ENCODE measurements at regions not wholly inside any gene's neighbourhood (a gene's known extent, or its start where the extent isn't known, plus 50 kb on each side); places are given as distances from the start of the nearest gene placed in this dataset.

GRCh38 chr9:108516391-108516790 lies 339.4 kb downstream of the ACTL7B start:
- Histone ChIP-seq H3K27me3 (ENCODE audit: insufficient read depth, low read length) (no peaks in the 10 kb centered on the region), H3K27ac (ENCODE audit: low read depth, low read length) (no peak overlapping the region), H3K9me3 (ENCODE audit: control insufficient read depth in 1 of 2, insufficient read depth in 1 of 2, low read depth in 1 of 2, low read length in 2 of 2) (no peaks in the 10 kb centered on the region), H3K4me3 (replicated peaks in 1 of 2; ENCODE audit: low read depth in 1 of 2, low read length in 2 of 2) (no peak overlapping the region), H3K4me2 (ENCODE audit: low read length) (no peak overlapping the region), H3K36me3 (ENCODE audit: control insufficient read depth in 1 of 2, insufficient read depth in 2 of 2, low read length in 2 of 2) (no peaks in the 10 kb centered on the region), H4K20me1 (ENCODE audit: insufficient read depth) (no peaks in the 10 kb centered on the region), H3K9ac (ENCODE audit: low read length) (no peak overlapping the region), H3K4me1 (ENCODE audit: control insufficient read depth in 1 of 2, insufficient read depth in 2 of 2, low read length in 2 of 2) (peaks cover 2 to 7% of the 10 kb centered on the region in 2 experiments; a peak in 2 of 4 replicates), H3K79me2 (ENCODE audit: insufficient read depth, low read length) (no peaks in the 10 kb centered on the region), H2AFZ (ENCODE audit: low read depth, low read length, poor library complexity, severe bottlenecking) (no peak overlapping the region), H3K9me2 (ENCODE audit: insufficient read depth) (no peaks in the 10 kb centered on the region; the same call in 1 of the 2 replicates)
- ChIA-PET POLR2A (no interaction called here), CTCF (no interaction called here), RAD21 (ENCODE audit: low non-redundant PET in 1 of 2, low total read pairs in 2 of 2, uncharacterized antibody in 2 of 2, unreplicated experiment in 2 of 2) (no interaction called here)
- ATAC-seq (no peak), DNase-seq (ENCODE audit: low read depth, low spot score) (no peak)
- no peak for TF ChIP-seq REST (IDR thresholded peaks at IDR 0.05; ENCODE audit: low read depth)
- TF ChIP-seq ZNF274 (IDR thresholded peaks at IDR 0.05; ENCODE audit: low read depth, low read length), result no peak
- TF ChIP-seq, protein P1, sequence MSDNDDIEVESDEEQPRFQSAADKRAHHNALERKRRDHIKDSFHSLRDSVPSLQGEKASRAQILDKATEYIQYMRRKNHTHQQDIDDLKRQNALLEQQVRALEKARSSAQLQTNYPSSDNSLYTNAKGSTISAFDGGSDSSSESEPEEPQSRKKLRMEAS (IDR thresholded peaks at IDR 0.05), result no peak
- no peak for TF ChIP-seq RAD21 (IDR thresholded peaks at IDR 0.05; ENCODE audit: low read depth)
- TF ChIP-seq JUND (IDR thresholded peaks at IDR 0.05), result no peak
- no peak for TF ChIP-seq CBX3 (IDR thresholded peaks at IDR 0.05; ENCODE audit: low read depth)
- TF ChIP-seq CEBPB (IDR thresholded peaks at IDR 0.05; ENCODE audit: low read depth), result no peak
- no peak for TF ChIP-seq POLR2AphosphoS5 (IDR thresholded peaks at IDR 0.05; ENCODE audit: low read depth, low read length)
- no peak for TF ChIP-seq SIN3A (IDR thresholded peaks at IDR 0.05; ENCODE audit: low read depth)
- TF ChIP-seq, protein P2, sequence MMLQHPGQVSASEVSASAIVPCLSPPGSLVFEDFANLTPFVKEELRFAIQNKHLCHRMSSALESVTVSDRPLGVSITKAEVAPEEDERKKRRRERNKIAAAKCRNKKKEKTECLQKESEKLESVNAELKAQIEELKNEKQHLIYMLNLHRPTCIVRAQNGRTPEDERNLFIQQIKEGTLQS (IDR thresholded peaks at IDR 0.05), result no peak
- no peak for TF ChIP-seq EGR1 (IDR thresholded peaks at IDR 0.05; ENCODE audit: low read depth)
- intact Hi-C loops (cut with micrococcal nuclease), result no loop called here
- no TSS peak for BruUV-seq (replicated peaks)

Data from HCT116 (cell line).